ENCODE measurements at regions not wholly inside any gene's neighbourhood (a gene's known extent, or its start where the extent isn't known, plus 50 kb on each side); places are given as distances from the start of the nearest gene placed in this dataset.

DNA sequence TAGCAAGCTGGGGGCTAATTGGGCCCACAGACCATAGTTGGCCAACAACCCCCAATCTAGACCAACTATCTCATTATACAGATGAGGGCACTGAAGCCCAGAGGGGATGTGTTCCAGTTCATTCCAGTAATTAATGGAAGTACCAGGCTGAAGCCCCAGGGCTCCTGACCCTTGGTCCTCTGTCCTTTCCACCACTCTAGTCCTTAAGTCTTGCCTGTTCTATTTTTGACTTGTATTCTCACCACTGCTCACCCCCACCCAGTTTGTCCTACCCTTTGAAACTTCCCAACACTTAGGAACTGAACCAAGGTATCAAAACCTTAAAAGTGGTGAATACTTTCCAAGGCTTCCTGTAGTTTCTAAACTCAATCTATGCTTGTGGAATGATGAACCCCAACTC lies 407.4 kb downstream of the ENC1 start:
- no peak overlapping the region for H3K4me3 ChIP-seq (ENCODE audit: low read length, poor library complexity, severe bottlenecking)
- TF ChIP-seq, protein P1, sequence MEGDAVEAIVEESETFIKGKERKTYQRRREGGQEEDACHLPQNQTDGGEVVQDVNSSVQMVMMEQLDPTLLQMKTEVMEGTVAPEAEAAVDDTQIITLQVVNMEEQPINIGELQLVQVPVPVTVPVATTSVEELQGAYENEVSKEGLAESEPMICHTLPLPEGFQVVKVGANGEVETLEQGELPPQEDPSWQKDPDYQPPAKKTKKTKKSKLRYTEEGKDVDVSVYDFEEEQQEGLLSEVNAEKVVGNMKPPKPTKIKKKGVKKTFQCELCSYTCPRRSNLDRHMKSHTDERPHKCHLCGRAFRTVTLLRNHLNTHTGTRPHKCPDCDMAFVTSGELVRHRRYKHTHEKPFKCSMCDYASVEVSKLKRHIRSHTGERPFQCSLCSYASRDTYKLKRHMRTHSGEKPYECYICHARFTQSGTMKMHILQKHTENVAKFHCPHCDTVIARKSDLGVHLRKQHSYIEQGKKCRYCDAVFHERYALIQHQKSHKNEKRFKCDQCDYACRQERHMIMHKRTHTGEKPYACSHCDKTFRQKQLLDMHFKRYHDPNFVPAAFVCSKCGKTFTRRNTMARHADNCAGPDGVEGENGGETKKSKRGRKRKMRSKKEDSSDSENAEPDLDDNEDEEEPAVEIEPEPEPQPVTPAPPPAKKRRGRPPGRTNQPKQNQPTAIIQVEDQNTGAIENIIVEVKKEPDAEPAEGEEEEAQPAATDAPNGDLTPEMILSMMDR (conservative IDR thresholded peaks at IDR 0.05; ENCODE audit: low read length): no peak
- H3K9me2 ChIP-seq (replicated peaks; ENCODE audit: low read depth, low read length): no peaks in the 10 kb centered on the region
- no peaks in the 10 kb centered on the region for H3K79me2 ChIP-seq (ENCODE audit: insufficient read depth, low read length)
- peaks cover 6% of the 10 kb centered on the region for H3K4me1 ChIP-seq (ENCODE audit: insufficient read depth, low read length, poor library complexity, severe bottlenecking)
- no peak overlapping the region for H2AFZ ChIP-seq (ENCODE audit: low read length)
- H3K27me3 ChIP-seq (ENCODE audit: insufficient read depth, low read length, poor library complexity, severe bottlenecking): no peaks in the 10 kb centered on the region
- no peaks in the 10 kb centered on the region for H3K9me3 ChIP-seq (ENCODE audit: insufficient read depth, low read depth, low read length)
- H3K9ac ChIP-seq (ENCODE audit: low read depth, low read length, poor library complexity, severe bottlenecking): no peak overlapping the region
- H3F3A ChIP-seq (ENCODE audit: low read depth): no peaks in the 10 kb centered on the region
- no peaks in the 10 kb centered on the region for H3K36me3 ChIP-seq (ENCODE audit: insufficient read depth, low read length)
- no peaks in the 10 kb centered on the region for H4K20me1 ChIP-seq (ENCODE audit: insufficient read depth, low read length, poor library complexity, severe bottlenecking)
- H3K4me2 ChIP-seq (ENCODE audit: low read depth, low read length, poor library complexity, severe bottlenecking): no peak overlapping the region

DNA sequence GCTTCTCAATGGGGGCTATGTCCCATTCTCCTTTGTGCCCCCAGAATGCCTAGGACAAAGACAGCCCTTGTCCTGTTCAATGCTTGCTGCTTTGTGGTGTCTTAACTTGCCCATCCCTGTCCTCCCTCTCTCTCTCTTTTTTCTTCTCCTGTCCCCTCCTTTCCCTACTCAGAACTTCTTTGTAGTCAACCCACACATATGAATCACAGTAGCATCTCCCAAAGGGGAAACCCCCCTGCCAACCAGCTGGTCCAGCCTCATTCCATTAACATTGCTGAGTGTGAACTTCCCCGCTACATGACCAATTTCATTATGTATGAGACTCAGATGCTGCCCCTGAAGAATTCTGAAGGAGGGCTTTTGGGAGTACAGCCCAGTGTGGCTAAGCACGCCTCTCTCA lies 408.3 kb downstream of the ENC1 start:
- no peak overlapping the region for H3K9ac ChIP-seq (ENCODE audit: low read depth, low read length, poor library complexity, severe bottlenecking)

DNA sequence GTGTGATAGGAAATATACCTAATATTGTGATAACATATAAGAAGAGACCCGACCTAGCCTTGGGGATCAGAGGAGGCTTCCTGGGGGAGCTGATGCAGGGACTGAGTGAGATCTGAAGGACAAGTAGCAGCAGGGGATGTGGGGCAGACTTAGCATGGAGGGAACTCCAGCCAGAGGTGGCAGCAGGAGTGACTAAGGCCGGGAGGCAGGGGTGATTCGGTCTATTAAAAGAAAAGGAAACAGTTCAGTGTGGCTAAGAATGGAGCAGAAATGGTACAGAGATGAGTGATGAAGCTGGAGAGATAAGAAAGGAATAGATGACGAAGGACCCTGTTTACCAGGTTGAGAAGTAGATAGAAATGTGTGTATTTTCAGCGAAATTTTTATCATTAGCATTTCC lies 408.8 kb downstream of the ENC1 start:
- H4K20me1 ChIP-seq (ENCODE audit: insufficient read depth, low read length, poor library complexity, severe bottlenecking): no peaks in the 10 kb centered on the region
- H3K9me2 ChIP-seq (replicated peaks; ENCODE audit: low read depth, low read length): no peaks in the 10 kb centered on the region
- H3K27me3 ChIP-seq (ENCODE audit: insufficient read depth, low read length, poor library complexity, severe bottlenecking): no peaks in the 10 kb centered on the region
- H3K4me3 ChIP-seq (ENCODE audit: low read length, poor library complexity, severe bottlenecking): no peak overlapping the region
- H3K4me1 ChIP-seq (ENCODE audit: insufficient read depth, low read length, poor library complexity, severe bottlenecking): peaks cover 6% of the 10 kb centered on the region
- H3K79me2 ChIP-seq (ENCODE audit: insufficient read depth, low read length): no peaks in the 10 kb centered on the region
- H3K9ac ChIP-seq (ENCODE audit: low read depth, low read length, poor library complexity, severe bottlenecking): no peak overlapping the region
- H2AFZ ChIP-seq (ENCODE audit: low read length): no peak overlapping the region
- TF ChIP-seq EZH2phosphoT487 (IDR thresholded peaks at IDR 0.05; ENCODE audit: borderline replicate concordance): no peak
- TF ChIP-seq, protein P1 (conservative IDR thresholded peaks at IDR 0.05; ENCODE audit: low read length): no peak
- H3K9me3 ChIP-seq (ENCODE audit: insufficient read depth, low read depth, low read length): no peaks in the 10 kb centered on the region
- no peak overlapping the region for H3K4me2 ChIP-seq (ENCODE audit: low read depth, low read length, poor library complexity, severe bottlenecking)
- no peaks in the 10 kb centered on the region for H3K36me3 ChIP-seq (ENCODE audit: insufficient read depth, low read length)
- H3F3A ChIP-seq (ENCODE audit: low read depth): no peaks in the 10 kb centered on the region

More for the DNA sequence above, 408.3 kb downstream of the ENC1 start:
- no peak for TF ChIP-seq EZH2phosphoT487 (IDR thresholded peaks at IDR 0.05; ENCODE audit: borderline replicate concordance)
- TF ChIP-seq, protein P1 (conservative IDR thresholded peaks at IDR 0.05; ENCODE audit: low read length): no peak
- no peaks in the 10 kb centered on the region for H3K79me2 ChIP-seq (ENCODE audit: insufficient read depth, low read length)
- no peaks in the 10 kb centered on the region for H3K9me2 ChIP-seq (replicated peaks; ENCODE audit: low read depth, low read length)
- H3K27me3 ChIP-seq (ENCODE audit: insufficient read depth, low read length, poor library complexity, severe bottlenecking): no peaks in the 10 kb centered on the region
- no peaks in the 10 kb centered on the region for H3K36me3 ChIP-seq (ENCODE audit: insufficient read depth, low read length)
- H3K4me2 ChIP-seq (ENCODE audit: low read depth, low read length, poor library complexity, severe bottlenecking): no peak overlapping the region
- no peaks in the 10 kb centered on the region for H3F3A ChIP-seq (ENCODE audit: low read depth)
- no peaks in the 10 kb centered on the region for H4K20me1 ChIP-seq (ENCODE audit: insufficient read depth, low read length, poor library complexity, severe bottlenecking)
- no peak overlapping the region for H2AFZ ChIP-seq (ENCODE audit: low read length)
- no peak overlapping the region for H3K4me3 ChIP-seq (ENCODE audit: low read length, poor library complexity, severe bottlenecking)
- H3K9me3 ChIP-seq (ENCODE audit: insufficient read depth, low read depth, low read length): no peaks in the 10 kb centered on the region
- H3K4me1 ChIP-seq (ENCODE audit: insufficient read depth, low read length, poor library complexity, severe bottlenecking): peaks cover 6% of the 10 kb centered on the region

All from Loucy (cell line).